ENCODE measurements at regions not wholly inside any gene's neighbourhood (a gene's known extent, or its start where the extent isn't known, plus 50 kb on each side); places are given as distances from the start of the nearest gene placed in this dataset.

- H3K27ac Mint-ChIP-seq = no peak overlapping the region
- no peaks in the 10 kb centered on the region for H3K4me1 Mint-ChIP-seq (ENCODE audit: low read depth)
- no peak overlapping the region for H3K4me3 Mint-ChIP-seq
- peaks cover 46% of the 10 kb centered on the region for H3K9me3 Mint-ChIP-seq
- no peaks in the 10 kb centered on the region for H3K36me3 Mint-ChIP-seq (ENCODE audit: low read depth)
- intact Hi-C loops (cut with micrococcal nuclease) = no loop called here
- H3K27me3 Mint-ChIP-seq = no peaks in the 10 kb centered on the region
Observed at GRCh38 chr11:104214517-104214916, 50.6 kb upstream of the PDGFD start.

Measured in dendritic cell treated with granulocyte-macrophage colony-stimulating factor and Interleukin-4, amounts not matched to agents 40 ng/mL and 50 ng/mL, for 4 days (primary cell).